Raji (cell line): ENCODE measurements at regions not wholly inside any gene's neighbourhood (a gene's known extent, or its start where the extent isn't known, plus 50 kb on each side); places are given as distances from the start of the nearest gene placed in this dataset.

Source experiments
- POLR2A ChIP-seq: IDR thresholded peaks from 2 replicates; pipeline ENCODE4 v1.6.1; 2011; ENCODE audit warnings: low read depth, low read length, control low read depth; ENCODE audit not compliant: insufficient read depth

- no peak for TF ChIP-seq POLR2A
These were observed 549.5 kb upstream of the JARID2 start for GRCh38 chr6:14696367-14696766.

- no peak for TF ChIP-seq POLR2A
These were observed 548.4 kb upstream of the JARID2 start for GRCh38 chr6:14697427-14697826.

GRCh38 chr6:14699803-14700601 lies 545.9 kb upstream of the JARID2 start:
- TF ChIP-seq POLR2A, result no peak

- TF ChIP-seq POLR2A, result no peak
These were observed 543.9 kb upstream of the JARID2 start for GRCh38 chr6:14701946-14702345.

- no peak for TF ChIP-seq POLR2A
These were observed 543.2 kb upstream of the JARID2 start for GRCh38 chr6:14702678-14703077.

- no peak for TF ChIP-seq POLR2A
These were observed 542.3 kb upstream of the JARID2 start for GRCh38 chr6:14703586-14703985.

GRCh38 chr6:14704383-14705271 lies 541.2 kb upstream of the JARID2 start:
- no peak for TF ChIP-seq POLR2A

- no peak for TF ChIP-seq POLR2A
These were observed 540.0 kb upstream of the JARID2 start for GRCh38 chr6:14705841-14706377.

GRCh38 chr6:14706378-14706929 lies 539.4 kb upstream of the JARID2 start:
- no peak for TF ChIP-seq POLR2A

GRCh38 chr6:14707276-14707675 lies 538.6 kb upstream of the JARID2 start:
- TF ChIP-seq POLR2A, result no peak

- TF ChIP-seq POLR2A, result no peak
These were observed 537.9 kb upstream of the JARID2 start for GRCh38 chr6:14707971-14708465.

GRCh38 chr6:14709066-14709670 lies 536.7 kb upstream of the JARID2 start:
- TF ChIP-seq POLR2A, result no peak

GRCh38 chr6:14709900-14710299 lies 536.0 kb upstream of the JARID2 start:
- TF ChIP-seq POLR2A, result no peak

- TF ChIP-seq POLR2A, result no peak
These were observed 535.4 kb upstream of the JARID2 start for GRCh38 chr6:14710421-14710820.

GRCh38 chr6:14711056-14711703 lies 534.7 kb upstream of the JARID2 start:
- no peak for TF ChIP-seq POLR2A
